Neural crest cell (in vitro differentiated cells): ENCODE measurements at regions not wholly inside any gene's neighbourhood (a gene's known extent, or its start where the extent isn't known, plus 50 kb on each side); places are given as distances from the start of the nearest gene placed in this dataset.
"Not testable (repeated sequence)": the region's sequence is repeated elsewhere in the genome, so short reads cannot be mapped to it uniquely, and the experiment has no call there.

ENCODE experiments used
- DNase-seq: peaks from one replicate; pipeline ENCODE4 v3.0.0; 2021; ENCODE audit warnings: low read depth, mixed read lengths, low spot score
- H3K27ac Mint-ChIP-seq: one replicate; pipeline ENCODE4 v1.8.0; 2021; ENCODE audit warnings: mild to moderate bottlenecking, mixed read lengths; ENCODE audit not compliant: unreplicated experiment
- H3K27me3 Mint-ChIP-seq: 2 replicates; pipeline ENCODE4 v1.8.0; 2021; ENCODE audit warnings: low read depth, mild to moderate bottlenecking, mixed read lengths
- H3K36me3 Mint-ChIP-seq: 2 replicates; pipeline ENCODE4 v1.8.0; 2021; ENCODE audit warnings: low read depth, mild to moderate bottlenecking, mixed read lengths
- H3K4me1 Mint-ChIP-seq: 2 replicates; pipeline ENCODE4 v1.8.0; 2021; ENCODE audit warnings: mixed read lengths
- H3K4me3 Mint-ChIP-seq: one replicate; pipeline ENCODE4 v1.8.0; 2021; ENCODE audit warnings: mild to moderate bottlenecking, mixed read lengths
- H3K9me3 Mint-ChIP-seq: 2 replicates; pipeline ENCODE4 v1.8.0; 2021; ENCODE audit warnings: mixed read lengths
- TF ChIP-seq, protein P1 (sequence below): fragments of 200-600 bp; sonication (generic); conservative IDR thresholded peaks from 2 replicates; pipeline ENCODE4 v1.5.0; 2021; ENCODE audit warnings: antibody characterized with exemption, mild to moderate bottlenecking

DNA sequence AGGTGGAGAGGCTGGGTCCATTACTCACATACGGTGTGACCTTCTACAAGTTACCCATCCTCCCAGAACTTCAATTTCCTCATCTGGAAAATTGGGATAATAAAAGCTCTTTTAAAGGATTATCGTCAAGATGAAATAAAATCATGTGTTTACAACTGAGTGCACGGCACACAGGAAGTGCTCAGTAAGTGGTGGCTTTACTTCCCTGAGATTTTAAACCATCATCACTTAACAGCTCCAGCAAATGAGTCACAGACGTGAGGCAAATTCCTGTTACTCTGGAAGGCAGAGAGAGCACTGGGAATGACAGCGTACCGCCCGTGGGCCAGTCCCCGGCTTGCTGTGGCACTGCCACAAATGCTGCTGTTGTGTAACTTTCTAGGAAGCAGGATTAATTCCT is 64.1 kb downstream of the MRPL57 start:
- H3K27me3 Mint-ChIP-seq: no peaks in the 10 kb centered on the region

GRCh38 chr13:21242236-21242635 is 65.8 kb downstream of the MRPL57 start:
- H3K27ac Mint-ChIP-seq: peak overlapping the region; percentile 30
- H3K27me3 Mint-ChIP-seq: no peaks in the 10 kb centered on the region
- no peaks in the 10 kb centered on the region for H3K9me3 Mint-ChIP-seq
- TF ChIP-seq, protein P1, sequence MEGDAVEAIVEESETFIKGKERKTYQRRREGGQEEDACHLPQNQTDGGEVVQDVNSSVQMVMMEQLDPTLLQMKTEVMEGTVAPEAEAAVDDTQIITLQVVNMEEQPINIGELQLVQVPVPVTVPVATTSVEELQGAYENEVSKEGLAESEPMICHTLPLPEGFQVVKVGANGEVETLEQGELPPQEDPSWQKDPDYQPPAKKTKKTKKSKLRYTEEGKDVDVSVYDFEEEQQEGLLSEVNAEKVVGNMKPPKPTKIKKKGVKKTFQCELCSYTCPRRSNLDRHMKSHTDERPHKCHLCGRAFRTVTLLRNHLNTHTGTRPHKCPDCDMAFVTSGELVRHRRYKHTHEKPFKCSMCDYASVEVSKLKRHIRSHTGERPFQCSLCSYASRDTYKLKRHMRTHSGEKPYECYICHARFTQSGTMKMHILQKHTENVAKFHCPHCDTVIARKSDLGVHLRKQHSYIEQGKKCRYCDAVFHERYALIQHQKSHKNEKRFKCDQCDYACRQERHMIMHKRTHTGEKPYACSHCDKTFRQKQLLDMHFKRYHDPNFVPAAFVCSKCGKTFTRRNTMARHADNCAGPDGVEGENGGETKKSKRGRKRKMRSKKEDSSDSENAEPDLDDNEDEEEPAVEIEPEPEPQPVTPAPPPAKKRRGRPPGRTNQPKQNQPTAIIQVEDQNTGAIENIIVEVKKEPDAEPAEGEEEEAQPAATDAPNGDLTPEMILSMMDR: no peak
- H3K4me1 Mint-ChIP-seq: peaks cover 5% of the 10 kb centered on the region
- H3K36me3 Mint-ChIP-seq: no peaks in the 10 kb centered on the region
- H3K4me3 Mint-ChIP-seq: no peak overlapping the region
- DNase-seq: peak; percentile 29

More for the DNA sequence above, 64.1 kb downstream of the MRPL57 start:
- H3K9me3 Mint-ChIP-seq: no peaks in the 10 kb centered on the region
- H3K27ac Mint-ChIP-seq: no peak overlapping the region
- H3K4me1 Mint-ChIP-seq: peaks cover 5% of the 10 kb centered on the region
- TF ChIP-seq, protein P1: no peak
- no peak overlapping the region for H3K4me3 Mint-ChIP-seq
- H3K36me3 Mint-ChIP-seq: no peaks in the 10 kb centered on the region
- no peak for DNase-seq

DNA sequence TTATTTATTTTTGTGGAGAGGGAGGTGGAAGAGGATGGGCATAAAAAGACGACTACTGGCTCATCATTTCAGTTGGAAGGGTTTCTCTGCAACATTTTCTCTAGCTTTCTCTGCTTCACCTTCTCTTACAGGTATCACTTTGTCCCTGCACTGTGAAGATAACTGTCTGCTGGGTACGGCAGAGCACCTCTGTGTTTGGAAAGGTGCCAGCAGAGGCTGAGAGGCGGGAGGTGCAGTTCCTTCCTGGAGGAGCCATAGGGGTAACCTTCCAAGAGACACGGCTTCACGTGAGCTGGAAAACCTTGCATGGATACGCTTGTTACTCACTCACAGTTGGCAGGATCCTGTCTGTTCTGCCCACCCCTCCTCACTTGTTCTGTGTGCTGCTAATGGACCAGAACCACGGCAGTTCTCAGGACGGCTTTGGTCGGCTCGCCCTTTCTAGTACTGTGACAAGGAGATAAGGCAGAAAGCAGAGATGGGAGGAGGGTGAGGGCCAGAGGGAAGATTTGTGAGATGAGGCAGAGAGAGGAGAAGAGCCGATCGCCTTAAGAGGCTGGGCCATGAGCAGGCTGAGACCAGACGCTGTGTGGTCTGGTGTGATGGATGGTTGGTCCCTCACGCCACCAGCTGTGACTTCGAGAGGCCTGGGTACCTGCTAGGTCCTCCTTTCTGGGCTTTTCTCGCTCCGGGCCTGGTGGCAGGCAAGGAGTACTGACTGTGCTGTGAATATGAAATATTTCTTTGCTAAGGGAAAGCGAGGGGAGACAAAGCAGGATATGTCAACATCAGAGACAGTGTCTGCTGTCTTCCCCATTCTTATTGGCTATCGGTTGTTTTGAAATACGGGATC is 66.8 kb downstream of the MRPL57 start:
- Mint-ChIP-seq H3K27ac (no peak overlapping the region), H3K4me1 (peaks cover 8% of the 10 kb centered on the region), H3K9me3 (no peaks in the 10 kb centered on the region), H3K36me3 (no peaks in the 10 kb centered on the region), H3K4me3 (no peak overlapping the region), H3K27me3 (no peaks in the 10 kb centered on the region)
- DNase-seq: no peak
- TF ChIP-seq, protein P1: no peak

DNA sequence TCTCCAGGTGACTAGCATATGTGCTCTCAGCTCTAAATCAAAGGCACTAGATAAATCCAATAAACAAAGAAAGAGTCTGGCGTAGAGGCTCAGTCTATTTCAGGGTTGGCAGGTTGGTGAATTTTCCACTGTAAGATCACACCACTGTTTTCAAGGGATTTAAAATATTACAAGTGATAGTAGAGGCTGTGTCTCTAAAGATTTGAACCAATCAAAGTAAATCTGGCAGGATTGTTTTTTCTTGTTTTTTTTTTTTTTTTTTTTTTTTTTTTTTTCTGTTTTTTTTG is 67.4 kb downstream of the MRPL57 start:
- H3K27me3 Mint-ChIP-seq, H3K4me3 Mint-ChIP-seq: not testable (repeated sequence)

GRCh38 chr13:21246761-21247452 is 70.4 kb downstream of the MRPL57 start:
- H3K27ac Mint-ChIP-seq: no peak overlapping the region
- DNase-seq: no peak
- peaks cover 4% of the 10 kb centered on the region for H3K27me3 Mint-ChIP-seq
- H3K4me3 Mint-ChIP-seq: no peak overlapping the region
- H3K9me3 Mint-ChIP-seq: no peaks in the 10 kb centered on the region
- peaks cover 8% of the 10 kb centered on the region for H3K4me1 Mint-ChIP-seq
- H3K36me3 Mint-ChIP-seq: no peaks in the 10 kb centered on the region
- TF ChIP-seq, protein P1: no peak

More for the DNA sequence above, 67.4 kb downstream of the MRPL57 start:
- not testable (repeated sequence) for H3K27ac Mint-ChIP-seq, DNase-seq, H3K4me1 Mint-ChIP-seq, H3K9me3 Mint-ChIP-seq, H3K36me3 Mint-ChIP-seq

DNA sequence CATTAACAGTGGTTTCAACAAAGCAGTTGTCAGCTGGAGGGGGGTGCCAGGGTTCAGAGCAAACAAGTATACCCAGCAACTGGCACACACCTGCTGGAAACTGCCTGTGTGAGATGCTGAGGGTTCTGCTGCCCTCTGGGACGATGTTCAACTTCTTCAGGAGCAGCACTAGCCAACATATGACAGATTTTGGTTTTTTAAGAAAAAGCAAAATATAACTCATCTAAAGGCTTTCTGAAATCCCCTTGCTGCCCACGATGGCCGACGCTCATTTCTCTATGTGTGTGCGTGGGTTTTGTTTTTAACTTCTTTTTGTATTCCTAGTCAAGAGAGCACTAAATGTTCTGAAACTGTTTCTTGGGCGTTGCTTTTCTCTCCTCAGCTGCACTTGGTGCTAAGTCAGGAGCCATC is 79.9 kb downstream of the MRPL57 start:
- TF ChIP-seq, protein P1: no peak
- Mint-ChIP-seq H3K9me3 (no peaks in the 10 kb centered on the region), H3K27me3 (peaks cover 16% of the 10 kb centered on the region), H3K4me3 (no peak overlapping the region), H3K27ac (no peak overlapping the region), H3K36me3 (no peaks in the 10 kb centered on the region), H3K4me1 (no peaks in the 10 kb centered on the region)
- DNase-seq: no peak
